HT-29 (cell line): ENCODE measurements at regions not wholly inside any gene's neighbourhood (a gene's known extent, or its start where the extent isn't known, plus 50 kb on each side); places are given as distances from the start of the nearest gene placed in this dataset.
"Not testable (repeated sequence)": the region's sequence is repeated elsewhere in the genome, so short reads cannot be mapped to it uniquely, and the experiment has no call there.

Source experiments
- DNase-seq: peaks from one replicate; pipeline ENCODE4 v3.0.0-alpha.2; 2015; ENCODE audit warnings: low spot score

GRCh38 chr9:7545371-7546165, 254.0 kb downstream of the DMAC1 start:
- DNase-seq = no peak

DNA sequence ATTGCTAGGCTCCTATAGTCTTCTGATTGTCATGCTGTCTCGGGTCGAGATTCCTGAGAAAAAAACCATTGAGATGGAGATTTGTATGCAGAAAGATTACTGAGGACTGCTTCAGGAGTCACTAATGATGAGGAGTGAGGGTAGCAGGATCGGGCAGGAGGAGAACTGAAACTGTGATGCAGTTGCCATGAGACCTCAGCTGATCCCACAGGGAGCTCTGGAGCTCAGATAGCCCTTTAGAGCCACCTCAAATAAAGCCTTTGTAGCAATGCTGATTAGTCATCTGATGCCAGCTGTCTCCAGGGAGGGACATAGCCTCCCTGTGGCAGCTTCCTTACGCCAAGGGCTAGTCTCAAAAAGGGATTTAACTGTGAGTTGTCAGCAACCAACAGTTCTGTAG, 256.9 kb downstream of the DMAC1 start:
- DNase-seq = no peak

- DNase-seq = no peak
Observed at GRCh38 chr9:7542126-7542525, 257.5 kb downstream of the DMAC1 start.

DNA sequence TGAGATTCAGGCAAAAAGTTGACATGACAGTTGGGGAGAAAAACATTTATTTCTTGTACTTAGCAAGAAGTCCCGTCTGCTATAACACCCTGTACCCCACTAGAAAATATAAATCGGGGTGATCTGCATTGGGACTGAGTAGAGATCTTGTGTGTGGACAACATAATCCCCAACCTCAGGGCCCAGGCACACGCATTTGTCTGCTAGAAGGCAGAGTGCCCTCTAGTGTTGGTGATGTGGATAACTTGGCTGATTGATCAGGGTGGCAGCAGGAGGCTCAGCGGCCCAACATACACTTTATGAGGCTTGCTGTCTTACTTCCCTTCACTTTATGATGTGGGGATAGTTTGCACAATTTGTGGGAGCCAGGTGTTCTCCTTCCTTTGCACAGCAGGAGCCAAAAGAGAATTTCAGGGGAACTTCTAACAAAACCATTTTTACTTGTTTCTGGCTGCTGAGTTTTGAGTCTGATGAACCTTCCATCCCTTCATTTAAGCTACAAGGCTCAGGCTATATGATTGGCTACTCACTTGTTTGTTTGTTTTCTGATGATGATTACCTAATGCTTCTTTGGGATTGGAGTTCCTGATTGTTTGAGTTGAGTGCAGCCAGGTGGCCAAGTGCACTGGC, 263.2 kb downstream of the DMAC1 start:
- DNase-seq = peak; percentile 69

- no peak for DNase-seq
Observed at GRCh38 chr9:7534211-7534935, 265.2 kb downstream of the DMAC1 start.

GRCh38 chr9:7533376-7534090, 266.0 kb downstream of the DMAC1 start:
- no peak for DNase-seq

- DNase-seq = no peak
Observed at GRCh38 chr9:7523426-7524043, 276.0 kb downstream of the DMAC1 start.

DNA sequence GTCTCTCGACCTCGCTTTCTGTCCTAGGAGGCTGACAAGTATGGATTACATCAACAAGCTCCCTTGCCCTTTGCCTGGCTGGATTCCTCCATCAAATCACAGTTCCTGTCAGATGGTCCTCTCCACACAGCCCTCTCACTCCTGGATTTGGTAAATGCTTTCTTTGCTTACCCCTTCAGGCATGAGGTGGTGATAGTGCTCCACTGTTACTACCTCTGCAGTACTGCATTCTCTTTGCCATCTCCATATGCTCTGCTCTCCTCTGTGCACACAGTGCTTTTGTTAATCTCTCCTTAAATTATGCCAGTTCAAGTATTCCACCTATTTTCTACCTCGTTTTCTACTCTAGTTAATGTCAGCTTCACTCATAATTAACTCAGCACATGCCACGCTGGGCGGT, 279.2 kb downstream of the DMAC1 start:
- DNase-seq = no peak

GRCh38 chr9:7516376-7516775, 283.2 kb downstream of the DMAC1 start:
- DNase-seq = no peak

DNA sequence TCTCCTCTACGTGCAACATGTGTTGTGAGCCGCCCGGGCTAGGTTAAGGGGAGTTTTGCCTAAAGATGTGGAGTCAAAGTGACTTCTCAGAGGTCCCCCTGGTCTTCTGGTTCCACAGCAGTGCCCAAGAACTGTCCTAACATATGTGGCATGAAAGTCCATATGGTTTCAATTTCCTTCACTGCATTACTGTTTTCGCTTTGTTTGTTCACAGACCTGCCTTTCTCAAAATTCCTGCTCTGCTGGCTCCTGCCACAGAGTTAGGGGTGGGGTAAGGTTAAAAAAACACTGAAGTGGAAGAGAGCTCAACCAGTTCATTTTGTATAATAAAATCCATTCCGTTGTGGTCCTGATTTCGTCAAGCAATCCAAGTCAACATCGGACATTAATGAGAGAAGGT, 289.4 kb downstream of the DMAC1 start:
- no peak for DNase-seq

- no peak for DNase-seq
Observed at GRCh38 chr9:7509576-7510145, 289.9 kb downstream of the DMAC1 start.

GRCh38 chr9:7508516-7508915, 291.1 kb downstream of the DMAC1 start:
- no peak for DNase-seq

DNA sequence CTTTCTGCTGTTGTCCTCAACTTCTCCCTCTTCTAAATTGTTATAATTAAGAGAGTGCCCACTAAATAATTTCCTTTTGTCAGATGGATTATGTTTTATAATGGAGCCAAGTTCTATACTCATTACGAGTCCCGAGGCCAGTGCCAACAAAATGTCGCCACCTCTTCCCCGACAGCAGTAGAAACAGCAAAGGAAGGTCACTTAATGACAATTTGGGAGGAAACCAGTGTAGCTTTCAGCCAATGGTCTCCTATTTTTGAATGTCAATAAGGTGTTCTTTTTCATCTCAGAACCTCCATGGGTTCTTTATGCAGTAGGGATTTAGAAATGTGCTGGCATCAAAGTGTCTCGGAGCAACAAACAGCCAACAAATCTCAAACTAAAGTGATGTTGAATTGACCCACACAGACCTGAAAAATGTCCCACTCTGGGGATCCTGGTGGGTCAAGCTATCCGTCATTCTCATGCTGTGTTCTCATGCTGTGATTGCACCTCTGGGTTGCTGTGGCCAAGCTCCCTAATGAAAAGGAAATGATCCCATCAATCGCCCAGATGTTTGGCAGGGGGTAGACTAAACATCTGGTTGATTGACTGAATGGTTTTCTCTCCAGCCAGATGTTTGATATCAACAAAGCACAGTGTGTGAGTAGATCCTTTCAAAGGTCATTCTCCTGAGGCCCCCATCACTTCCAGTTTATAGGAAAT, 291.9 kb downstream of the DMAC1 start:
- no peak for DNase-seq

- no peak for DNase-seq
Observed at GRCh38 chr9:7507026-7507425, 292.6 kb downstream of the DMAC1 start.

DNA sequence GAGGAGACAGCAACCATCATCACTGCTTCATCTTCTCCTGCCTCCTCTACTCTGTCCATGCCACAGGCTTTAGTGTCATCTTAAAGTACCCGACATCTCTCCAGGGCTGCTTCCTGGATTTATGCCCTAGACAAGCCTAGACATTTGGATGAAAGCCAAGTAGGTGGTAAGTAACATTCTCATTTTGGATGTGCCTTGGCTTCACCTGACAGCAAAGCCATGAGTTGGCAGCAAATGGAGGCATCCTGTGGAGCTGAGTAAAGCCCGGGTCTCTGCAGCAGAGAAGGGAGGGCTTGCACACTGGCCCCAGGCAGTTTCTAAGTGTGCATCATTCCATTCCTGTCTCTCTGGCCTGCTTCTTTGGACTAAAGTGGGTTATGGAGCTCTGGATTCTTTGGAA, 299.1 kb downstream of the DMAC1 start:
- no peak for DNase-seq

GRCh38 chr9:7491641-7492040, 307.9 kb downstream of the DMAC1 start:
- no peak for DNase-seq

GRCh38 chr9:7490317-7491108, 309.1 kb downstream of the DMAC1 start:
- DNase-seq = no peak

DNA sequence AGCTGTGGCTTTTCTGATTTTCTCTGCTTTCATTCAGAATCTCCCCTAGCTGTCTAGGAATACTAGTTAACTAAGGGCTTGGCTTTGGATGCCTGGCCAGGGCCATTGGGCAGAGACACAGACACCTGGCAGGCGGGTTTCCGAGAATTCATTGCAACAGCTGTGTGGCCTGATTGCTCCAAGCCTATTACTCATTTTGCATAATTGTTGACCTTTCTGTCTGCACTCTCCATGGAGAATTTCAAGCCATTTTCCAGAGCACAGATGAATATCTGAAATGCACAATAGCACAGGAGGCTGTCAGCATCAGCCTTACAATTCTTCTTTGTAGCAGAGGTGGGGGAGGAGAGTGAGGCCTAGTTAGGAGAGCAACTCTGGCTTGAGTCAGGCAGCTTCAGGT, 310.5 kb downstream of the DMAC1 start:
- DNase-seq = no peak

- not testable (repeated sequence) for DNase-seq
Observed at GRCh38 chr9:7484014-7484413, 315.6 kb downstream of the DMAC1 start.

DNA sequence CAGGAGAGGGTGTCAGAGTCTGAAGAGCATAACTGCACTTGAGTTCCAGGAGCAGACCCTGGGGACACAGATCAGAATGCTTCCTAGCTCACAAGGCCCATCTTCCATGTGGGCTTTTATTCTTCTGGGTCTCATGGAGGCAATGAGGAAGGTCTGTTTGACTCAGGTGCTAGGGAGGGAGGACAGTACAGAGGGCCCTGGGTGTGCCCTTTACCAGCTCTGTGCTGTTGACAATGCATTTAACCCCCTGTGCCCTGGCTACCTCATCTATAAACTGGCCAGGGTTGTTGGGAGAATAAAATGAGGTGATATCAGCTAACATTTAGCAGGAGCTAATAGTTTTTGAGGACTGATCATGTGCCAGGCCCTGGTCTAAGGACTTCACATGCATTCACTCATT, 318.0 kb downstream of the DMAC1 start:
- DNase-seq = no peak
